Endothelial cell (in vitro differentiated cells): ENCODE measurements at regions not wholly inside any gene's neighbourhood (a gene's known extent, or its start where the extent isn't known, plus 50 kb on each side); places are given as distances from the start of the nearest gene placed in this dataset.

ENCODE experiments used
- DNase-seq: peaks from one replicate; pipeline ENCODE4 v3.0.0; 2021; ENCODE audit warnings: low spot score
- H3K27ac Mint-ChIP-seq: one replicate; pipeline ENCODE4 v1.8.0; 2021; ENCODE audit warnings: mixed read lengths, inconsistent platforms; ENCODE audit not compliant: unreplicated experiment
- H3K27me3 Mint-ChIP-seq: one replicate; pipeline ENCODE4 v1.8.0; 2021; ENCODE audit warnings: mild to moderate bottlenecking, moderate library complexity, mixed read lengths, inconsistent platforms; ENCODE audit not compliant: unreplicated experiment
- H3K36me3 Mint-ChIP-seq: one replicate; pipeline ENCODE4 v1.8.0; 2021; ENCODE audit warnings: mild to moderate bottlenecking, low read depth, mixed read lengths, inconsistent platforms; ENCODE audit not compliant: unreplicated experiment
- H3K4me1 Mint-ChIP-seq: one replicate; pipeline ENCODE4 v1.8.0; 2021; ENCODE audit warnings: mild to moderate bottlenecking, mixed read lengths, inconsistent platforms; ENCODE audit not compliant: unreplicated experiment
- H3K4me3 Mint-ChIP-seq: one replicate; pipeline ENCODE4 v1.8.0; 2021; ENCODE audit warnings: mild to moderate bottlenecking, mixed read lengths, inconsistent platforms; ENCODE audit not compliant: unreplicated experiment
- H3K9me3 Mint-ChIP-seq: one replicate; pipeline ENCODE4 v1.8.0; 2021; ENCODE audit warnings: mixed read lengths, inconsistent platforms; ENCODE audit not compliant: unreplicated experiment
- CTCF ChIP-seq: fragments of 200-600 bp; sonication (generic); IDR thresholded peaks from one replicate; pipeline ENCODE4 v1.5.0; 2021; ENCODE audit warnings: antibody characterized with exemption; ENCODE audit not compliant: unreplicated experiment

- H3K9me3 Mint-ChIP-seq = no peaks in the 10 kb centered on the region
- no peak for TF ChIP-seq CTCF
- no peak for DNase-seq
- H3K4me3 Mint-ChIP-seq = no peak overlapping the region
- no peaks in the 10 kb centered on the region for H3K27me3 Mint-ChIP-seq
- H3K36me3 Mint-ChIP-seq = no peaks in the 10 kb centered on the region
- H3K27ac Mint-ChIP-seq = no peak overlapping the region
- no peaks in the 10 kb centered on the region for H3K4me1 Mint-ChIP-seq
Observed at GRCh38 chrX:69321006-69321655, 155.9 kb upstream of the PJA1 start.

GRCh38 chrX:69320116-69320515 is 154.9 kb upstream of the PJA1 start:
- no peaks in the 10 kb centered on the region for H3K4me1 Mint-ChIP-seq
- H3K27ac Mint-ChIP-seq = no peak overlapping the region
- H3K36me3 Mint-ChIP-seq = no peaks in the 10 kb centered on the region
- no peaks in the 10 kb centered on the region for H3K9me3 Mint-ChIP-seq
- H3K27me3 Mint-ChIP-seq = no peaks in the 10 kb centered on the region
- no peak for DNase-seq
- H3K4me3 Mint-ChIP-seq = no peak overlapping the region
- TF ChIP-seq CTCF = no peak

- DNase-seq = no peak
- H3K27me3 Mint-ChIP-seq = no peaks in the 10 kb centered on the region
- no peak overlapping the region for H3K27ac Mint-ChIP-seq
- H3K4me3 Mint-ChIP-seq = no peak overlapping the region
- TF ChIP-seq CTCF = no peak
- no peaks in the 10 kb centered on the region for H3K4me1 Mint-ChIP-seq
- no peaks in the 10 kb centered on the region for H3K36me3 Mint-ChIP-seq
- no peaks in the 10 kb centered on the region for H3K9me3 Mint-ChIP-seq
Observed at GRCh38 chrX:69319376-69319775, 154.1 kb upstream of the PJA1 start.

GRCh38 chrX:69318651-69319340 is 153.5 kb upstream of the PJA1 start:
- no peak for TF ChIP-seq CTCF
- no peak overlapping the region for H3K27ac Mint-ChIP-seq
- no peaks in the 10 kb centered on the region for H3K36me3 Mint-ChIP-seq
- no peaks in the 10 kb centered on the region for H3K27me3 Mint-ChIP-seq
- no peak for DNase-seq
- H3K9me3 Mint-ChIP-seq = no peaks in the 10 kb centered on the region
- H3K4me3 Mint-ChIP-seq = no peak overlapping the region
- H3K4me1 Mint-ChIP-seq = no peaks in the 10 kb centered on the region

- DNase-seq = no peak
- TF ChIP-seq CTCF = no peak
- Mint-ChIP-seq H3K27me3 (no peaks in the 10 kb centered on the region), H3K4me3 (no peak overlapping the region), H3K36me3 (no peaks in the 10 kb centered on the region), H3K4me1 (no peaks in the 10 kb centered on the region), H3K9me3 (no peaks in the 10 kb centered on the region), H3K27ac (no peak overlapping the region)
Observed at GRCh38 chrX:69317721-69318120, 152.5 kb upstream of the PJA1 start.
